ENCODE measurements at regions not wholly inside any gene's neighbourhood (a gene's known extent, or its start where the extent isn't known, plus 50 kb on each side); places are given as distances from the start of the nearest gene placed in this dataset.
A peak's percentile ranks its signal among the peaks of the same experiment; 100 is the strongest.

- intact Hi-C loops (cut with DNase I) = no loop called here
- DNase-seq (no peak), ATAC-seq (no peak)
Observed at GRCh38 chr11:91840640-91841240, 383.9 kb upstream of the FAT3 start.

DNA sequence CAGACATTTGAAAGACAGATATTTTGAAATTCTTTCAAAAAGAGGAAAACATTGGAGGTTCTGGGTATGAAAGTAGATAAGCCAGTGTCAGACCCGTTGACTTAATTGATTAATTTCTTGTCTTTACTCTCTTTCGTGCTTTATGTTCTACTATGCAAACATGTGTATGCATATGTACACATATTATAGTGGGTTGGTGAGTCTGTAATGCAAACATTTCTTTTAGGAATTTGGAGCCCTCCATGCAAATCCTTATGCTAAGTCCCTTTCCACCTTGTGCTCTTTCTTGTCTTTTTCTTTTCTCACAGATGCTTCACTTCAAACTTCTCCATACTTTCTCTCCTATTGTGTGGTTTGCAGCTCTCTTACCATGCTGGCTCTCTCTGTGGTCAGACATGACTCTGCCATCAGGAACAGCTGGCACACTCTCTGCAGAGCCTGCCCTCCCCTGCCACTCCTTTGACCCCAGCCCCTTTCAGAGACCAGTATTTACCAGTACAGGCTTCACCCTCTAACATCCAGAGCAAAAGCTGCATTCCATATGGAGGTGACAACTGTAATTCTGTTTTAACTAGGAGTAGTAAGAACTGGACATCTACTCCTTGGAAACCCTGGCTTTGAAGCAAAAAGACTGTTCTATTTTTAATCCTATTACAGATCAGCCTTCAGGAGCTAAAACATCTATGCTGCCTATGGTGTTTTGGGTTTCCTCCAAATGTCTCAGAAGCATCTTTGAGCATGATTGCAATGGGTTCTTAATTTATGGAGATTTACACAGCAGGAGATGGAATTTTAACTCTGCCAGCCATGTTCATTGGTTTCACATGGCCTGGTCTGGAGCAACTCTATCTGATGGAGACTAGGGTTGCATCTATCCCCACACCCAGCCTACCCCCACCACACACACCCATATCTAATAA is 386.9 kb upstream of the FAT3 start:
- no peak for ATAC-seq
- intact Hi-C loops (cut with DNase I) = no loop called here
- no peak for DNase-seq

- DNase-seq (no peak), ATAC-seq (no peak)
- intact Hi-C loops (cut with DNase I) = no loop called here
Observed at GRCh38 chr11:91835051-91835560, 389.5 kb upstream of the FAT3 start.

- ATAC-seq = no peak
- intact Hi-C loops (cut with DNase I) = no loop called here
Observed at GRCh38 chr11:91828901-91829300, 395.7 kb upstream of the FAT3 start.

DNA sequence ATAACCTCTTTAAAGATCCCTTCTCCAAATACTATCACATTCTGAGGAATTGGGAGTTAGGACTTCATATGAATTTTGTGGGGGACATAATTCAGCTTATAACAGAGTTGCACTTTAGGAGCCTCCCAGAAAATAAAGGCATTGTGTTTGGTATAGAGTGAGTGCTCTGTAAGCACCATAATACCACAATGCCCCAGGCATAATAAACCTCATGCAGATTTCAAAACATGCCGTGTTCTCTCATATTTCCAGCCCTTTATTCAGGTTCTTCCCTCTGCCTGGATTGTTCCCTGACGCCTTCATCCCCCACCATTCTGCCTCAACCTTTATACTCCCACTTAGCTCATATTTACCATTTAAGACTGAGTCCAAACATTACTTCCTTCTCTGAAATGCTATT is 398.8 kb upstream of the FAT3 start:
- no peak for DNase-seq
- intact Hi-C loops (cut with DNase I) = no loop called here
- ATAC-seq = no peak

More at GRCh38 chr11:91828901-91829300, 395.7 kb upstream of the FAT3 start:
- no peak for DNase-seq

GRCh38 chr11:91823252-91823830 is 401.3 kb upstream of the FAT3 start:
- intact Hi-C loops (cut with DNase I) = no loop called here
- DNase-seq = no peak
- ATAC-seq = no peak

DNA sequence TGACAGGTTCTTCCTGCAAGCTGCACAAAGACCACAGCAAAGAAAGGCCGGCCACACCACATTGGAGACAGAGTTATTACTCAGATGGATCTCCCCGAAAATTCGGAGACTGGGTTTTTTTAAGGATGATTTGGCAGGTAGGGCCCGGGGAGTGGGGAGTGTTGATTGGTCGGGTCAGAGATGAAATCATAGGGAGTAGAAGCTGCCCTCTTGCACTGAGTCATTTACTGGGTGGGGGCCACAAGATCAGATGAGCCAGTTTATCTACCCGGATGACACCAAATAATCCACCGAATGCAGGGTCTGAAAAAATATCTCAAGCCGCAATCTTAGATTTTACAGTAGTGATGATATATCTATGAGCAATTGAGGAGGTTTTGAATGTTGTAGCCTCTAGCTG is 401.8 kb upstream of the FAT3 start:
- intact Hi-C loops (cut with DNase I) = no loop called here
- ATAC-seq = no peak
- DNase-seq = no peak

DNA sequence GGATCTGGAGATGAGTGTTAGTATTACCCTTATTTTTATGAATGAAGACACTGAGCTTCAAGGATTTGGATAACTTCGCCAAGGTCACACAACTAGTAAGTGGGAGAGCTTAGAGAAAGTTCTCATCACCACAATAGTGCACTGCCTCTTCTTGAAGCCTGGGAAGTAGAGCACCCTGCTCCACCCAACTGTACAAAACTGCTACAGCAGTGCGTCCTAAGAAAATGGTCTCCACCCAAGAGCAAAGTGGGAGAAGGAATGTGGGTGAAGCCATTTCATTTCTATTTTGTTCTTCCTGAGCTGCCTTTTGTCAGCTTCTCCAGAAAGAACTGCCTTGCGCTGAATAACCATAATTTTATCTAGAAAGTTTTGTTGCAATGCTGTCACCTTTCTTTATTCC is 403.9 kb upstream of the FAT3 start:
- ATAC-seq = no peak
- intact Hi-C loops (cut with DNase I) = no loop called here
- no peak for DNase-seq

GRCh38 chr11:91819777-91820176 is 404.8 kb upstream of the FAT3 start:
- DNase-seq (no peak), ATAC-seq (no peak)
- intact Hi-C loops (cut with DNase I) = no loop called here

DNA sequence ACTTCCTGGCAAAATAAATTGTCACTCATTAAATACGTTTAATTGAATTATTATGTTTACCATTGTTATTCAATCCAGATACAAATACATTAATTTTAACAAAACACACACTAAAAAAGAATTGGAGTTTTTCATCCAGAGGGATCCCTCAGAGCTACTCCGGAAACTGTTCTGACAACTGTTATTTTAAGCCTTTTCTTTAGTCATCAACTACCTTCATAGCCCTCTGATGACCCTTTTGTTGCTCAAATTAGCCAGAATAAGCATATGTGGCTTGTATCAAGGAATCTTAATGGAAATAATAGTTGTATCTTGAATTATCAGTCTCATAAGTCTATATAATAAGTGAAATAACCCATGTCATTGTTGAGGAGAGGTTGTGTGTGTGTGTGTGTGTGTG is 405.4 kb upstream of the FAT3 start:
- ATAC-seq (no peak), DNase-seq (no peak)
- intact Hi-C loops (cut with DNase I) = no loop called here

DNA sequence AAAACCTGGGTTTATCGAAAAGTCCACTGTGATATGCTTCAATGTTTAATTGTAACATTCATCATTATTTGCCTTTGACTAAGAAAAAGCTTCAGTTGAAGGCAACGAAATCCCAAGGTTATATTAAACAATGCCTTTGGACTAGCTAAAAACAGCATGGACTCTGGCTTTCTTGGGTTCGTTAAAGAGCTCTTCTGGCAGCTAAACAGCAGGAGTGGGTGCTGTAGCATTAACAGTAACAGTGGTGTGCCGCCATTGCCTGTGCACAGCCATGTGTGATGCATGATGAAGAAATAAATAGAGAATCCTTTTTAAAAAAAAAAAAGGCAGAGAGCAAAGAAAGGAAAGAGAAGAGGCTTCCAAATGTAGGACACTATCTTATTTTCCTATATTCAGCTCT is 406.6 kb upstream of the FAT3 start:
- intact Hi-C loops (cut with DNase I) = no loop called here
- ATAC-seq = no peak
- no peak for DNase-seq

DNA sequence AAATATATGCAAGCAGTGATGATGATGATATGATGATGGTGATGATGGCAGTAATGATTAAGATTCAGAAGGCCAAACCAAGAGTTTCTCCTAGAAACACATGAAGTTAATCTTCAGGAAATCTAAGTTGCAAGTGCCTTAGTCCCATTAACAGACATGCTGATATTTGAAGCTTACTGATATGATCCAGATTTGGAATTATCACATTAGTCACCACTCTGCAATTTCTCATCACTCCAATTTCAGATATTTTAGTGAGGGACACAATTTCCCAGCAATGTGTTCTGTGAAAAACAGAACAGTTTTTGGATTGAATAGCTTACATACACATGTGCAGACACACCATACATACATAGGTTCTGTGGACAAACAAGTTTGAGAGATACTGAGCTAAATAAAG is 411.4 kb upstream of the FAT3 start:
- intact Hi-C loops (cut with DNase I) = no loop called here
- no peak for DNase-seq
- ATAC-seq = no peak

DNA sequence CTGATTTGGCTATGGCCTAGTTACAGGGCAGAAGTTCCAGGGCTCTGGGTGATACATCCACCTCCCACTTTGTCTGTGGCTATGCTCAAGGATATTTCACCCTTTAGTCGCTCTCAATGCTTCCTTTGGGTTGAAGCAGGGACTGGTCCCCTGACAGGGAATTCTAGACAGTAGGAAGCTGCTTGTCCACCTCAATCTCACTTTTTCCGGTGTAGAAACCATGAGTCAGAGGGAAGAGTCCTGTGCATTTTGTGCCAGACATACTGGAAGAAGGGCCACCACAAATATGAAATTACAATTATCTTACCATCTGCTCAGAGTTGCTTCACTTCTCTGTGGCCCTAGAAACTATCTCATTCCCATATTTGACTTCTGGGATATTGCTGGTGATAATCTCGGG is 413.7 kb upstream of the FAT3 start:
- no peak for ATAC-seq
- DNase-seq = no peak
- intact Hi-C loops (cut with DNase I) = no loop called here

DNA sequence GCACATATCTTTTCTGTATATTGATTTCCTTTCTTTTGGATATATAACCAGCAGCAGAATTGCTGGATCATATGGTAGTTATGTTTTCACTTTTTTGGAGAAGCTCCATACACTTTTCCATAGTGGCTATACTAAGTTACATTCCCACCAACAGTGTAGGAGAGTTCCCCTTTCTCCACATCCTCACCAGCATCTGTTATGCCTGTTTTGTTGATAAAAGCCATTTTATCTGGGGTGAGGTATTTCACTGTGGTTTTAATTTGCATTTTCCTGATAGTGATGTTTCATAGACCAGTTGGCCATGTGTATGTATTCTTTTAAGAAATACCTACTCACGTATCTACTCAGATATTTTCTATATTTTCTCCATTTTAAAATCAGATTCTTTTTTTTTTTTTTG is 419.3 kb upstream of the FAT3 start:
- intact Hi-C loops (cut with DNase I) = no loop called here
- ATAC-seq (no peak), DNase-seq (no peak)

GRCh38 chr11:91804042-91804441 is 420.6 kb upstream of the FAT3 start:
- DNase-seq = no peak
- ATAC-seq = peak in 1 of 2 donors; percentile 12
- intact Hi-C loops (cut with DNase I) = no loop called here

DNA sequence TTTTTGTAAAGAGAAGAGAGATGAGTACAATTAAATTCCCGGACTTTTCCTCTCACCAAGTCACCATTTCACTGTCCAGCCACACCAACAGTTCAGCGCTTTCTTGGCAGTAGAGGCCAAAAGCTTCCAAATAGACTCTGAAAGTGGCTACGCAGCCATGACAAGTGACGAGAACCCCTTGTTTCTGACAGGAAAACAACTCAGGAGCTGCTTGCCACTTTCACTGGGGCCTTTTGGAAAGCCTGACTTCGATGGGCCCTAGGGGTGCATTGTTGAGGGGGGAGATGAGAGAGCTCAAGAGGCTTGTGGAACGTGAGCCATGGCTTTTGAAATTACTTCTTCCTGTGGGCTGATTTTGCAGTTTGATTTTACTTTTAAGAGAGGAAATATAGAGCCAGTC is 422.1 kb upstream of the FAT3 start:
- DNase-seq (no peak), ATAC-seq (no peak)
- intact Hi-C loops (cut with DNase I) = no loop called here

- ATAC-seq = peak; percentile 51 to 57
Observed at GRCh38 chr11:91800208-91800914, 424.3 kb upstream of the FAT3 start.

GRCh38 chr11:91798240-91798639 is 426.4 kb upstream of the FAT3 start:
- intact Hi-C loops (cut with DNase I) = no loop called here
- no peak for ATAC-seq
- DNase-seq = no peak

More at GRCh38 chr11:91800208-91800914, 424.3 kb upstream of the FAT3 start:
- DNase-seq = no peak
- intact Hi-C loops (cut with DNase I) = no loop called here

DNA sequence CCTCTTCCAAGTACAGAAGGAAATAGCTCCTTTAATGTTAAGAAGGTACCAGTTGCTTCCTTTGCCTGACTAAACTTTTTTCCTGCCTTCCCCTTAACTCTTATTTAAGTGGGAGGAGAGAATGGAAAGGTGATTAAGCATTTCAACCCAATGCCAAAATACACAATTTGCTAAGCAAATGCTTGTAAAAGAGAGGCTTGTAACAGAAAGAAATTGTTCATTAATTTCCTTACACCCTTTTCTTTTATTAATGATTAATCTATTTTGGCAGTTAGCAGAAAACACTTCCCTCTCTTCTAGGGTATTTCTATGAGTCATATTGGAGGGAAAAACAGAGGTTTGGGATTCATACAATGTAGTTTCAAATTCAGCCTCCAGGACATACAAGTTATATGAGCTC is 427.6 kb upstream of the FAT3 start:
- intact Hi-C loops (cut with DNase I) = no loop called here
- DNase-seq (no peak), ATAC-seq (peak in 1 of 2 donors; percentile 61)

All from left cardiac atrium (tissue), 4 donors.